IMR-90 (cell line): ENCODE measurements at regions not wholly inside any gene's neighbourhood (a gene's known extent, or its start where the extent isn't known, plus 50 kb on each side); places are given as distances from the start of the nearest gene placed in this dataset.

Experiments used
- ATAC-seq: fragments of 200-7000 bp; cut with Tn5 transposase; 2 replicates; pipeline ENCODE4 v1.9.1; 2020; ENCODE audit warnings: low read depth, mild to moderate bottlenecking, moderate library complexity
- BruUV-seq: library from RNA; stranded (reverse); fragments of 400-500 nt; replicated peaks from 2 replicates; lab custom pipeline; 2021; lab: Mats Ljungman, UMichigan
- CTCF ChIA-PET: fragments of 300-600 bp; formaldehyde crosslinking; extraction: SDS; loops from one replicate; lab custom pipeline; 2021; ENCODE audit warnings: antibody characterized with exemption; lab: Yijun Ruan, JAX
- POLR2A ChIA-PET: fragments of 300-600 bp; sonication (Branson Sonifier 250); formaldehyde crosslinking; loops from one replicate; lab custom pipeline; 2022; ENCODE audit warnings: antibody characterized with exemption; ENCODE audit not compliant: unreplicated experiment; lab: Charles Lee
- DNase-seq: peaks from one replicate; pipeline ENCODE4 v3.0.0; 2013
- H2AFZ ChIP-seq: replicated peaks from 2 replicates; pipeline ENCODE3; 2013; ENCODE audit warnings: low read length, mild to moderate bottlenecking; ENCODE audit not compliant: poor library complexity
- H2AK5ac ChIP-seq: 2 replicates; pipeline ENCODE4 v1.6.1; 2013; ENCODE audit warnings: low read depth, low read length, inconsistent platforms
- H2AK9ac ChIP-seq: replicated peaks from 2 replicates; pipeline ENCODE3; 2013; ENCODE audit warnings: mild to moderate bottlenecking, low read depth, low read length, moderate library complexity; ENCODE audit not compliant: poor library complexity
- H2BK120ac ChIP-seq: 2 replicates; pipeline ENCODE4 v1.6.1; 2013; ENCODE audit warnings: low read depth, low read length, inconsistent platforms
- H2BK15ac ChIP-seq: 3 replicates; pipeline ENCODE4 v1.6.1; 2013; ENCODE audit warnings: low read depth, low read length, inconsistent platforms
- H2BK20ac ChIP-seq: 2 replicates; pipeline ENCODE4 v1.6.1; 2013; ENCODE audit warnings: low read depth, mild to moderate bottlenecking, inconsistent platforms, low read length, moderate library complexity
- H2BK5ac ChIP-seq: 2 replicates; pipeline ENCODE4 v1.6.1; 2013; ENCODE audit warnings: mild to moderate bottlenecking, low read depth, low read length, inconsistent platforms; ENCODE audit not compliant: poor library complexity, severe bottlenecking
- H3K14ac ChIP-seq: replicated peaks from 2 replicates; pipeline ENCODE4 v1.6.1; 2013; ENCODE audit warnings: low read depth, low read length, inconsistent platforms
- H3K18ac ChIP-seq: 2 replicates; pipeline ENCODE4 v1.6.1; 2013; ENCODE audit warnings: low read depth, low read length, control low read depth
- H3K23ac ChIP-seq: 2 replicates; pipeline ENCODE4 v1.6.1; 2013; ENCODE audit warnings: low read depth, low read length, inconsistent platforms
- H3K27ac ChIP-seq: 2 replicates; pipeline ENCODE4 v1.5.1; 2013; ENCODE audit warnings: mild to moderate bottlenecking, control low read depth, low read length; ENCODE audit not compliant: insufficient read depth
- H3K27me3 ChIP-seq: 2 replicates; pipeline ENCODE4 v1.6.1; 2013; ENCODE audit warnings: low read length; ENCODE audit not compliant: control insufficient read depth, insufficient read depth
- H3K36me3 ChIP-seq: 2 replicates; pipeline ENCODE4 v1.6.1; 2013; ENCODE audit warnings: low read length, mixed read lengths; ENCODE audit not compliant: control insufficient read depth, insufficient read depth
- H3K4ac ChIP-seq: 2 replicates; pipeline ENCODE4 v1.6.1; 2013; ENCODE audit warnings: low read depth, low read length, inconsistent platforms
- H3K4me1 ChIP-seq: 2 replicates; pipeline ENCODE4 v1.6.1; 2013; ENCODE audit warnings: low read length, mixed read lengths; ENCODE audit not compliant: control insufficient read depth, insufficient read depth
- H3K4me2 ChIP-seq: 2 replicates; pipeline ENCODE4 v1.6.1; 2013; ENCODE audit warnings: low read depth, mild to moderate bottlenecking, control low read depth, low read length, moderate library complexity
- H3K4me3 ChIP-seq: 2 replicates; pipeline ENCODE4 v1.5.1; 2013; ENCODE audit warnings: low read depth, mild to moderate bottlenecking, control low read depth, low read length, moderate library complexity; ENCODE audit not compliant: insufficient read depth
- H3K56ac ChIP-seq: 2 replicates; pipeline ENCODE4 v1.6.1; 2013; ENCODE audit warnings: low read length, inconsistent platforms; ENCODE audit not compliant: insufficient read depth; ENCODE audit errors: extremely low read depth
- H3K79me1 ChIP-seq, 2 experiments: 2 replicates each; pipeline ENCODE4 v1.6.1; 2013; ENCODE audit warnings: low read length in 2 of 2, inconsistent platforms in 1 of 2, low read depth in 1 of 2
- H3K9ac ChIP-seq: 2 replicates; pipeline ENCODE4 v1.6.1; 2013; ENCODE audit warnings: low read depth, low read length, control low read depth
- H3K9me1 ChIP-seq: 2 replicates; pipeline ENCODE4 v1.6.1; 2013; ENCODE audit warnings: low read length, inconsistent platforms; ENCODE audit not compliant: insufficient read depth
- H3K9me3 ChIP-seq: 2 replicates; pipeline ENCODE4 v1.6.1; 2013; ENCODE audit warnings: low read length; ENCODE audit not compliant: control insufficient read depth, insufficient read depth
- H4K20me1 ChIP-seq: 2 replicates; pipeline ENCODE4 v1.6.1; 2013; ENCODE audit warnings: low read length, inconsistent platforms; ENCODE audit not compliant: insufficient read depth
- H4K5ac ChIP-seq: 2 replicates; pipeline ENCODE4 v1.6.1; 2013; ENCODE audit warnings: mild to moderate bottlenecking, low read depth, low read length, control low read depth
- H4K8ac ChIP-seq, 2 experiments: 2 replicates each; pipeline ENCODE4 v1.6.1; 2013; ENCODE audit warnings: low read depth in 2 of 2, low read length in 2 of 2, control low read depth in 1 of 2, inconsistent platforms in 1 of 2
- H4K91ac ChIP-seq: 2 replicates; pipeline ENCODE4 v1.6.1; 2013; ENCODE audit warnings: low read depth, low read length, inconsistent platforms; ENCODE audit not compliant: insufficient read depth
- MAZ ChIP-seq: IDR thresholded peaks from 2 replicates; pipeline ENCODE4 v1.6.1; 2012; ENCODE audit warnings: low read depth, mild to moderate bottlenecking, low read length, improper control_type of control experiment, moderate library complexity, borderline replicate concordance
- NFE2L2 ChIP-seq: fragments of 150-350 bp; IDR thresholded peaks from 2 replicates; pipeline ENCODE4 v1.6.1; 2016; ENCODE audit warnings: low read depth, mild to moderate bottlenecking, low read length
- POLR2A ChIP-seq: IDR thresholded peaks from 2 replicates; pipeline ENCODE4 v1.6.1; 2012; ENCODE audit warnings: mild to moderate bottlenecking, low read depth, low read length
- RFX5 ChIP-seq: IDR thresholded peaks from 2 replicates; pipeline ENCODE4 v1.8.0; 2012; ENCODE audit warnings: low read depth, mild to moderate bottlenecking, low read length, moderate library complexity
- SMC3 ChIP-seq: fragments of 150-350 bp; IDR thresholded peaks from 2 replicates; pipeline ENCODE4 v1.6.1; 2016; ENCODE audit warnings: low read depth, mild to moderate bottlenecking, antibody characterized with exemption, low read length, moderate library complexity
- USF2 ChIP-seq: fragments of 150-350 bp; IDR thresholded peaks from 2 replicates; pipeline ENCODE4 v1.6.1; 2017; ENCODE audit warnings: mild to moderate bottlenecking, antibody characterized with exemption, low read length, low read depth
- WGBS, 2 experiments: methylation state at CpG; one replicate each; pipeline versions ENCODE4 v1.1.5 to v1.1.7; 2013; ENCODE audit warnings: missing lambda C conversion rate in 2 of 2; ENCODE audit not compliant: insufficient read length in 1 of 2; ENCODE audit errors: extremely low coverage in 2 of 2; 5-methylcytosine and 5-hydroxymethylcytosine counted together
- dilution Hi-C: fragments of 300-500 bp; cut with HindIII; formaldehyde crosslinking; loops from one replicate; pipeline ENCODE4 v1.14.3; 2018; ENCODE audit warnings: low sequenced_read_pairs; ENCODE audit not compliant: unreplicated experiment
- in situ Hi-C: fragments of 300-500 bp; cut with MboI; formaldehyde crosslinking; loops from 3 replicates; pipeline ENCODE4 v1.14.3; 2019; ENCODE audit warnings: low sequenced_read_pairs, inconsistent platforms, mixed read lengths
- intact Hi-C: fragments of 100-400 bp; cut with micrococcal nuclease; formaldehyde crosslinking; loops from 2 replicates; pipeline ENCODE4 v1.10.0; 2022

- H3K9me3 ChIP-seq, result peaks cover 7% of the 10 kb centered on the region; the same call in 1 of the 2 replicates
- no peak overlapping the region for H3K9ac ChIP-seq
- no peak overlapping the region for H2AK9ac ChIP-seq
- H4K20me1 ChIP-seq, result no peaks in the 10 kb centered on the region
- H3K4ac ChIP-seq, result no peak overlapping the region
- H3K4me1 ChIP-seq, result no peaks in the 10 kb centered on the region
- H3K18ac ChIP-seq, result no peak overlapping the region
- in situ Hi-C loops (no loop called here), intact Hi-C loops (no loop called here), dilution Hi-C loops (no loop called here)
- H4K91ac ChIP-seq, result no peak overlapping the region
- ATAC-seq (no peak), DNase-seq (no peak)
- TF ChIP-seq POLR2A (no peak), USF2 (no peak), NFE2L2 (no peak), SMC3 (no peak), RFX5 (no peak), MAZ (no peak)
- H2BK20ac ChIP-seq, result no peak overlapping the region
- no peak overlapping the region for H2AK5ac ChIP-seq
- H4K8ac ChIP-seq, result no peak overlapping the region
- no peak overlapping the region for H3K14ac ChIP-seq
- WGBS, 2 experiments, result no CpG with 5 or more reads among the region's 1 CpG
- no peak overlapping the region for H3K23ac ChIP-seq
- no peak overlapping the region for H2BK15ac ChIP-seq
- H3K79me1 ChIP-seq, result no peaks in the 10 kb centered on the region
- no peak overlapping the region for H2BK5ac ChIP-seq
- ChIA-PET POLR2A (no interaction called here), CTCF (interaction anchor here (1.4 kb wide), 1 partner anchor 10 kb away, joined by 3 read pairs; no protein-coding TSS in a partner anchor)
- no peak overlapping the region for H2AFZ ChIP-seq
- H3K9me1 ChIP-seq, result no peaks in the 10 kb centered on the region
- H2BK120ac ChIP-seq, result no peak overlapping the region
- BruUV-seq, result no TSS peak
- no peaks in the 10 kb centered on the region for H3K27me3 ChIP-seq
- H3K27ac ChIP-seq, result no peak overlapping the region
- no peak overlapping the region for H4K5ac ChIP-seq
- no peak overlapping the region for H3K4me2 ChIP-seq
- no peak overlapping the region for H3K4me3 ChIP-seq
- no peaks in the 10 kb centered on the region for H3K36me3 ChIP-seq
- H3K56ac ChIP-seq, result no peak overlapping the region
Measured at GRCh38 chr1:194419721-194420120, 1233.3 kb upstream of the B3GALT2 start.
